ENCODE measurements at regions not wholly inside any gene's neighbourhood (a gene's known extent, or its start where the extent isn't known, plus 50 kb on each side); places are given as distances from the start of the nearest gene placed in this dataset.

- no peak for DNase-seq (ENCODE audit: low spot score)
Measured at GRCh38 chr1:106072909-106073600, 983.4 kb upstream of the PRMT6 start.

- DNase-seq (ENCODE audit: low spot score), result peak; percentile 43
Measured at GRCh38 chr1:106080608-106081325, 975.7 kb upstream of the PRMT6 start.

- no peak for DNase-seq (ENCODE audit: low spot score)
Measured at GRCh38 chr1:106111044-106111443, 945.4 kb upstream of the PRMT6 start.

DNA sequence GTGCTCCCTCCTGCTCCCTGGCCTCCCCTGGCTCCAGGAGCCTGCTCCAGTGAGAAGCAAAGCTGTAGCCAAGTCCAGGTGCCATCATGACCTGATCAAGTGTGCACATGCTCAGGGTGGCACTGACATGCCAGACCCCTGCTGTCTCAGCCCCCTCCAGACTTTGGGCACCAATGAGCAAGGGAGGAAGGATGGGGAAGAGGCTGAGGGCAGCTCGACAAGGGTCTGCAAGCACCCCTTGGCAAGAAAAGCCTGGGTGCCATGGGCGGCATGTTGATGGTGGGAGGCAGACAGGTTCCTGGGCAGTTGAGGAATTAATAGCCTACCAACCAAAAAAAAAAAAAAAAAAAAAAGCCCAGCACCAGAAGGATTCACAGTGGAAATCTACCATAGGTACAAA, 942.6 kb upstream of the PRMT6 start:
- DNase-seq (ENCODE audit: low spot score), result no peak

DNA sequence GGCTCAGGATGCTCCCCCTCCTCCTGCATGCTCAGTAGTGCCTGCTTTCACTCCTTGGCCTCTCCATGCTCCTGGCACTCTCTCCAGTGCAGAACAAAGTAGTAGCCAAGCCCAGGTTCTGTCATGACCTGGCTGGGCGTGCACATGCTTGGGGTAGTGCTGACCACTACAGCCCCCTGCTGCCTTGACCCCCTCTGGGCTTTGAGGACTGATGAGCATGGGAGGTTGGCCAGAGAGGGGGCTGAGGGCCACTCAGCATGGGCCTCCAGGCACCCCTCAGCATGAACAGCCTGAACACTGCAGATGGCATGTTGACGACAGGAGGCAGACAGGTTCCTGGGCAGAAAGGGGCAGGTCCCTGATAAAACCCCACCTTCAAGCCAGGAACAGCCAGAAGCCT, 935.7 kb upstream of the PRMT6 start:
- DNase-seq (ENCODE audit: low spot score), result no peak

DNA sequence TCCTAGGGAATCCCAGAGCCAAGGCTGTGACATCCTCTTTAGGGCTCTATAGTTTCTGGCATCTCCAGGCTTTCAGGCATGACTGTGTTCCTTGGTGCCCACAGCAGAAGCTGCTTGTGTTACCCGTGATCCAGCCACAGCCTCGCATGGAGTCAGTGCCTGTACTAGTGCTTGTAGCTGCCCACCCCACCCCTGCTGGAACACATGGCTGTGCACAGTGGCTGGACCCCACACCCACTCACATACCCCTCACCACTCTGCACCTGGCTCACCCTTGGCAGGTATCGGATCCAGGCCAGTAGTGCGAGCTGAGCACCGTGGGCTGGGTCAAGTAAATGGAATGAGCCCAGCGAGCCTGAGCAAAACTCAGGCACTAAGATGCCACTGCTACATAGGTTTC, 934.7 kb upstream of the PRMT6 start:
- no peak for DNase-seq (ENCODE audit: low spot score)

GRCh38 chr1:106134561-106134960, 921.9 kb upstream of the PRMT6 start:
- DNase-seq (ENCODE audit: low spot score), result no peak

GRCh38 chr1:106173101-106173500, 883.4 kb upstream of the PRMT6 start:
- DNase-seq (ENCODE audit: low spot score), result no peak

GRCh38 chr1:106178791-106179190, 877.7 kb upstream of the PRMT6 start:
- DNase-seq (ENCODE audit: low spot score), result no peak

GRCh38 chr1:106181866-106182265, 874.6 kb upstream of the PRMT6 start:
- DNase-seq (ENCODE audit: low spot score), result no peak

DNA sequence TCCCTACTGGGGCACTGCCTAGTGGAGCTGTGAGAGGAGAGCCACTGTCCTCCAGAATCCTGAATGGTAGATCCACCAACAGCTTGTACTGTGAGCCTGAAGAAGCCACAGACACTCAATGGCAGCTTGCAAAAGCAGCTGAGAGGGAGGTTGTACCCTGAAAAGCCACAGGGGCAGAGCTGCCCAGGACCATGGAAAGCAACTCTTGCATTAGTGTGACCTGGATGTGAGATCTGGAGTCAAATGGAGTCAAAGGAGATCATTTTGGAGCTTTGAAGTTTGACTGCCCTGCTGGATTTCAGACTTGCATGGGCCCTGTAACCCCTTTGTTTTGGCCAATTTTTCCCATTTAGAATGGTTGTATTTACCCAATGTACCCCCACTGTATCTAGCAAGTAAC, 871.4 kb upstream of the PRMT6 start:
- no peak for DNase-seq (ENCODE audit: low spot score)

GRCh38 chr1:106189780-106190179, 866.7 kb upstream of the PRMT6 start:
- no peak for DNase-seq (ENCODE audit: low spot score)

DNA sequence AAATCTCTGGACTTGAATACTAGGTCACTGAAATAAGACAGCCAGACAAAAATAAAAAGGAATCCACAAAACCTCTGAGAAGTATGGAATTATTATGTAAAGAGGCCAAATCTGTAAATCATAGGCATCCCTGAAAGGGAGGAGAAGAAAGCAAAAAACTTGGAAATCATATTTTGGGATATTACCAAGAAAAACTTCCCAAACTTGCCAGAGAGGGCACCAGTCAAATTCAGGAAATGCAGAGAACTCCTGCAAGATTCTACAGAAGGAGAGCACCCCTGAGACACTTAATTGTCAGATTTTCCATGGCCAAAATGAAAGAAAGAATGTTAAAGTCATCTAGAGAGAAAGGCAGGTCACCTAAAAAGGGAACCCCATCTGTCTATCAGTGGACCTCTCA, 862.3 kb upstream of the PRMT6 start:
- no peak for DNase-seq (ENCODE audit: low spot score)

- no peak for DNase-seq (ENCODE audit: low spot score)
Measured at GRCh38 chr1:106200711-106201110, 855.8 kb upstream of the PRMT6 start.

- no peak for DNase-seq (ENCODE audit: low spot score)
Measured at GRCh38 chr1:106207185-106207584, 849.3 kb upstream of the PRMT6 start.

DNA sequence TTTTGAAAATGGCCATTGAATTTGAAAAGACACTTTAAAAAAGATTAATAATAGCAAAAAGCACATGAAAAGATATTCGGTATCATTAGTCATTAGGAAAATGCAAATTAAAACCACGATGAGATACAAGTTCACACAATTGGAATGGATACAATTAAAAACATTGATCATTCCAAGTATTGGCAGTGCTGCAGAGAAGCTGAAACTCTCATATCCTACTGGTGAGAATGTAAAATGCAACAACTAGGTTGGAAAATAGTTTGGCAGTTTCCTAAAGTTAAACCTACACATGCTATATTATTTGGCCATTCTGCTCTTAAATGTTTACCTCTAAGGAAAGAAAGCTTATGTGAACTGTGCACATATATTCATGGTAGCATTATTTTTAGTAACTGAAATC, 838.7 kb upstream of the PRMT6 start:
- no peak for DNase-seq (ENCODE audit: low spot score)

DNA sequence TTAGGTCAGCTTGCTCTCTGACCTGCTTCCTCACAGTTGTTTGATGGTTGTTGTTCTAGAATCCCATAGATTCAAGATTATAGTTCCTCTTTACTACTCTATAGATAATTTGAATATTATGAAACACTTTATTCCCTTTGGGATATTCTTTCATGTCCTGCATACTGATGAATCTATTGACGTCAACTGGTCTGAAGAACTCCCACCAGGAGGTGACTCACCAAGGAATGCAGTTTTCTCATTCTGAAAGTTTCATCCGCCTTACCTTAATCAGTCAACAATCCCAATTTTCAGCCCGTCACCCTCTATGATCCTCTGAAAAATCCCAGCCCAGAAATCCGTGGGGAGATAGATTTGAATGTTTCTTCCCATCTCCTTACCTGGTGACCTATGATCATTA, 834.1 kb upstream of the PRMT6 start:
- no peak for DNase-seq (ENCODE audit: low spot score)

GRCh38 chr1:106223213-106223612, 833.3 kb upstream of the PRMT6 start:
- DNase-seq (ENCODE audit: low spot score), result no peak

DNA sequence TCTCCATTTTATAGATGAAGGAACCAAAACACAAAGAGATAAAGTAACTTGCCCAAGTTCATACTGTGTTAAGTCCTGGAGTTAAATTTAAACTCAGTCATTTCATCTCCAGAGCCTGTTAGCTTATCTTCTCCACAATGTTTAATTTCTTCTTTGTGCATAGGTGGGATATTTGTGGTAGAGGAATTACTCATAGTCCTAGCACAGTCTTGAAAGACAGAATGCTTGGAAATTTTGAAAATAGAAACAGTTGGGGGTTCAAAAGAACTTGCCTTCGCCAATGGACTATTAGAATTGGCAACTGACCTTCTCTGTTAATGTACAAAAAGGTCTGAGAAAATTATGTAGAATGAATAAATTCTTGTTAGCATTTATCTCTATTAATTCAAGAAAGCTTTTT, 832.0 kb upstream of the PRMT6 start:
- no peak for DNase-seq (ENCODE audit: low spot score)

DNA sequence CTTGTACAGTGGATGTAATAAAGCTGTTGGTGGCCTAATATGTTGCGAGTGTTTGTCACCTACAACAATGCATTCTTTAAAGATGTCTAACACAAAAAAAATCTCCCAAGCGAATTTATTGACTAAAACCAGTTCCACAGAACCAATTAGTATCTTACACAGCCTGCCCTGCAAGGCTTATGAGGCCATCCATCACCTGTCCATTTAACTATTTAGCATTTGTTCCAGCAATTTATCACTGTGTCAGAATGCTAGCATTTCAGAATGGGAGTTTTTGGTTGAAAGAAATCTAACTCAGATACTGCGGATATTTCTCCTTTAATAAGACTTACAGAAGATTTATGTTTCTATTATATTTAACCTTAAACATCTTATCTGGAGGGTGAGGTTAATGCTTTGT, 831.1 kb upstream of the PRMT6 start:
- no peak for DNase-seq (ENCODE audit: low spot score)

GRCh38 chr1:106226550-106226949, 829.9 kb upstream of the PRMT6 start:
- DNase-seq (ENCODE audit: low spot score), result no peak

GRCh38 chr1:106232128-106232527, 824.3 kb upstream of the PRMT6 start:
- DNase-seq (ENCODE audit: low spot score), result no peak

DNA sequence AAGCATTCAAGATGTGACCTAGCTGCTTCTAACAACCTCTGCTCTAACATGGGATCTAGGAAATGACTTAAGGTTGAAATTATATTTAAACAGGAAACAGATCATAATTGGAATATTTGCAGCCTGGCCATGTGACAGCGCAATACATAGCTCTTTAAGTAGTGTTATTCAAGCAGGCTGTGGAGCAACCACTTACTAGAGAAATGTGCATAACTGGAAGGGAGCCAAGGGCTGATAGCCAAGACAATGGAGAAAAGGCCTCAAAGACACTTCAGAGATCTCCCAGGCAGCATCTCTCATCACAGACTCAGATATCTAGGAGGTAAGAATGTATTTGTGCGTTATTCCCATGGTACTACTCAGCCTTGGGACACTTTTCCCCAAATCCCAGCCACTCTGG, 823.0 kb upstream of the PRMT6 start:
- DNase-seq (ENCODE audit: low spot score), result no peak

DNA sequence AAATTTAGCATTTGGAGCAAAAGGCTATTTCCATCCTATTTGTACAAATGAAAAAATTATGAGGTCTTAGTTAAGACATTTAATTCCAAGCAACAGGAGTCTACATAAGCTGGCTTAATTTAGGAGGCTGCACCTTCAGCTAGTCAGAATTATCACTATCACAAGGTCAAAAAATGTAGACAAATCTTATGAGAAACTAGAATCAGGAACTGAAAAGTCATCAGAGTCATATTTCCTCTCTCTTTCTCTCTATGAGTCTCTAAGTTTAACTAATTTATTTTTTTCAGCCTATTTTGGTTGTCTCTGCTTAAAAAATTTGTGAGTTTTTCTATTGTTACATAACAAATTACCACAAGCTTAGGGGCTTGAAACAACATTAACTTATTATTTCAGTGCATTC, 807.1 kb upstream of the PRMT6 start:
- DNase-seq (ENCODE audit: low spot score), result no peak
